PC-3 (cell line): ENCODE measurements at regions not wholly inside any gene's neighbourhood (a gene's known extent, or its start where the extent isn't known, plus 50 kb on each side); places are given as distances from the start of the nearest gene placed in this dataset.

Experiments
- ATAC-seq: fragments of 200-7000 bp; cut with Tn5 transposase; 2 replicates; pipeline ENCODE4 v1.9.1; 2020; ENCODE audit warnings: mild to moderate bottlenecking, moderate library complexity
- BruUV-seq: library from RNA; stranded (reverse); fragments of 400-500 nt; replicated peaks from 2 replicates; lab custom pipeline; 2021; lab: Mats Ljungman, UMichigan
- CTCF ChIA-PET: fragments of 300-600 bp; sonication (Branson Sonifier 250); formaldehyde crosslinking; loops from one replicate; lab custom pipeline; 2022; ENCODE audit warnings: antibody characterized with exemption; lab: Charles Lee
- POLR2A ChIA-PET: fragments of 300-600 bp; sonication (Branson Sonifier 250); formaldehyde crosslinking; loops from one replicate; lab custom pipeline; 2022; ENCODE audit warnings: antibody characterized with exemption; ENCODE audit not compliant: unreplicated experiment; lab: Charles Lee
- DNase-seq: peaks from one replicate; pipeline ENCODE4 v3.0.0-alpha.2; 2015
- H2AFZ ChIP-seq: fragments of 300-600 bp; sonication (generic); 2 replicates; pipeline ENCODE4 v1.6.0; 2016; ENCODE audit warnings: antibody characterized with exemption, low read length
- H3F3A ChIP-seq: fragments of 300-600 bp; sonication (generic); one replicate; pipeline ENCODE4 v1.6.0; 2017; ENCODE audit warnings: antibody characterized with exemption, low read length, control low read depth, mild to moderate bottlenecking; ENCODE audit not compliant: unreplicated experiment
- H3K27ac ChIP-seq: fragments of 300-600 bp; sonication (generic); 2 replicates; pipeline ENCODE4 v1.5.1; 2016; ENCODE audit warnings: mild to moderate bottlenecking, low read length
- H3K27me3 ChIP-seq: fragments of 300-600 bp; sonication (generic); 2 replicates; pipeline ENCODE4 v1.6.1; 2016; ENCODE audit warnings: low read length, mixed read lengths
- H3K36me3 ChIP-seq: fragments of 300-600 bp; sonication (generic); 2 replicates; pipeline ENCODE4 v1.6.1; 2016; ENCODE audit warnings: low read depth, mixed run types, low read length, mixed read lengths
- H3K4me1 ChIP-seq: fragments of 300-600 bp; sonication (generic); 2 replicates; pipeline ENCODE4 v1.5.1; 2016; ENCODE audit warnings: low read length; ENCODE audit not compliant: insufficient read depth
- H3K4me2 ChIP-seq: fragments of 300-600 bp; sonication (generic); 2 replicates; pipeline ENCODE4 v1.6.0; 2016; ENCODE audit warnings: low read length
- H3K4me3 ChIP-seq: fragments of 300-600 bp; sonication (generic); 2 replicates; pipeline ENCODE4 v1.5.1; 2016; ENCODE audit warnings: mild to moderate bottlenecking, low read length, mixed read lengths
- H3K79me2 ChIP-seq: fragments of 300-600 bp; sonication (generic); 2 replicates; pipeline ENCODE4 v1.6.1; 2017; ENCODE audit warnings: low read length, mixed read lengths
- H3K9ac ChIP-seq: fragments of 300-600 bp; sonication (generic); 2 replicates; pipeline ENCODE4 v1.6.0; 2016; ENCODE audit warnings: mild to moderate bottlenecking, low read length
- H3K9me2 ChIP-seq: fragments of 300-600 bp; sonication (generic); replicated peaks from 2 replicates; pipeline ENCODE4 v1.6.1; 2016; ENCODE audit warnings: mixed run types, low read length, mixed read lengths
- H3K9me3 ChIP-seq: fragments of 300-600 bp; sonication (generic); 2 replicates; pipeline ENCODE4 v1.6.1; 2016; ENCODE audit warnings: low read length, mixed read lengths
- H4K20me1 ChIP-seq: fragments of 300-600 bp; sonication (generic); 2 replicates; pipeline ENCODE4 v1.6.1; 2016; ENCODE audit warnings: low read length, mixed read lengths
- EZH2 ChIP-seq: fragments of 300-600 bp; sonication (generic); IDR thresholded peaks from one replicate; pipeline ENCODE4 v1.6.1; 2017; ENCODE audit warnings: antibody characterized with exemption, mild to moderate bottlenecking, low read length; ENCODE audit not compliant: unreplicated experiment
- EZH2phosphoT487 ChIP-seq: fragments of 300-600 bp; sonication (generic); IDR thresholded peaks from 2 replicates; pipeline ENCODE4 v1.6.1; 2018; ENCODE audit warnings: mild to moderate bottlenecking, antibody characterized with exemption, low read length, borderline replicate concordance
- intact Hi-C: fragments of 100-400 bp; cut with micrococcal nuclease; formaldehyde crosslinking; loops from 2 replicates; pipeline ENCODE4 v1.9.0; 2023
- TF ChIP-seq, protein P1 (sequence below): fragments of 300-600 bp; sonication (generic); conservative IDR thresholded peaks from 2 replicates; pipeline ENCODE4 v1.5.1; 2017; ENCODE audit warnings: antibody characterized with exemption, low read depth, mild to moderate bottlenecking, low read length

GRCh38 chr6:114449659-114450058 is 106.8 kb upstream of the HS3ST5 start:
- H3K79me2 ChIP-seq = no peaks in the 10 kb centered on the region
- no peak overlapping the region for H3K9ac ChIP-seq
- BruUV-seq = no TSS peak
- TF ChIP-seq EZH2 (no peak), EZH2phosphoT487 (no peak)
- TF ChIP-seq, protein P1, sequence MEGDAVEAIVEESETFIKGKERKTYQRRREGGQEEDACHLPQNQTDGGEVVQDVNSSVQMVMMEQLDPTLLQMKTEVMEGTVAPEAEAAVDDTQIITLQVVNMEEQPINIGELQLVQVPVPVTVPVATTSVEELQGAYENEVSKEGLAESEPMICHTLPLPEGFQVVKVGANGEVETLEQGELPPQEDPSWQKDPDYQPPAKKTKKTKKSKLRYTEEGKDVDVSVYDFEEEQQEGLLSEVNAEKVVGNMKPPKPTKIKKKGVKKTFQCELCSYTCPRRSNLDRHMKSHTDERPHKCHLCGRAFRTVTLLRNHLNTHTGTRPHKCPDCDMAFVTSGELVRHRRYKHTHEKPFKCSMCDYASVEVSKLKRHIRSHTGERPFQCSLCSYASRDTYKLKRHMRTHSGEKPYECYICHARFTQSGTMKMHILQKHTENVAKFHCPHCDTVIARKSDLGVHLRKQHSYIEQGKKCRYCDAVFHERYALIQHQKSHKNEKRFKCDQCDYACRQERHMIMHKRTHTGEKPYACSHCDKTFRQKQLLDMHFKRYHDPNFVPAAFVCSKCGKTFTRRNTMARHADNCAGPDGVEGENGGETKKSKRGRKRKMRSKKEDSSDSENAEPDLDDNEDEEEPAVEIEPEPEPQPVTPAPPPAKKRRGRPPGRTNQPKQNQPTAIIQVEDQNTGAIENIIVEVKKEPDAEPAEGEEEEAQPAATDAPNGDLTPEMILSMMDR = no peak
- no peaks in the 10 kb centered on the region for H3F3A ChIP-seq
- H4K20me1 ChIP-seq = no peaks in the 10 kb centered on the region
- DNase-seq (no peak), ATAC-seq (no peak)
- H3K36me3 ChIP-seq = no peaks in the 10 kb centered on the region
- H3K4me2 ChIP-seq = no peak overlapping the region
- H3K9me3 ChIP-seq = no peaks in the 10 kb centered on the region
- intact Hi-C loops = no loop called here
- POLR2A ChIA-PET = interaction anchor here (0.6 kb wide), 1 partner anchor 11 kb away, joined by 3 read pairs; no protein-coding TSS in a partner anchor
- H3K9me2 ChIP-seq = no peaks in the 10 kb centered on the region
- H2AFZ ChIP-seq = no peak overlapping the region
- no peaks in the 10 kb centered on the region for H3K4me1 ChIP-seq
- CTCF ChIA-PET = no interaction called here
- H3K4me3 ChIP-seq = no peak overlapping the region
- no peaks in the 10 kb centered on the region for H3K27me3 ChIP-seq
- no peak overlapping the region for H3K27ac ChIP-seq

DNA sequence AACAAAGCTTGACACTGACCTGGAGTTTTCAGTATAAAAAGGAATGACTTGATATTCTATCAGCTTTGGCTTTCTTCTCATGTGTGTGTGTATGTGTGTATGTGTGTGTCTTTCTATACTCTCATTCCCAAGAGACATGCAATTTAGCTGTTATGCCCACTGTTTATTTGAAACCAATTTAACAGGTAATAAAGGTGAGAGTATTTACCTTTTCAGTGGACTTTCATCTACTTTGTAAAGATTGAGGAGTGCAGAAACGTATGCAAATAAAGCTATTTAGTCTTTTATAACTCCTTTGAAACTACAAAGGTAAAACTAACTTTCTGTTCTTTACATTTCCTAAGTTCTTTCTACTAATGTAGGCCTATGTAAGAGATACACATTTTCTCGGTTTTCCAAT is 103.5 kb upstream of the HS3ST5 start:
- ChIA-PET POLR2A (no interaction called here), CTCF (no interaction called here)
- Histone ChIP-seq H3K4me1 (no peaks in the 10 kb centered on the region), H3K79me2 (no peaks in the 10 kb centered on the region), H3K36me3 (no peaks in the 10 kb centered on the region), H3K4me3 (no peak overlapping the region), H3K4me2 (no peak overlapping the region), H4K20me1 (no peaks in the 10 kb centered on the region), H2AFZ (no peak overlapping the region), H3K9me2 (no peaks in the 10 kb centered on the region), H3F3A (no peaks in the 10 kb centered on the region), H3K9ac (no peak overlapping the region), H3K27me3 (no peaks in the 10 kb centered on the region), H3K9me3 (no peaks in the 10 kb centered on the region), H3K27ac (no peak overlapping the region)
- intact Hi-C loops = no loop called here
- no peak for DNase-seq
- ATAC-seq = no peak
- BruUV-seq = no TSS peak
- TF ChIP-seq, protein P1 = no peak
- TF ChIP-seq EZH2 (no peak), EZH2phosphoT487 (no peak)

GRCh38 chr6:114445846-114446245 is 103.0 kb upstream of the HS3ST5 start:
- H3K79me2 ChIP-seq = no peaks in the 10 kb centered on the region
- BruUV-seq = no TSS peak
- H3K36me3 ChIP-seq = no peaks in the 10 kb centered on the region
- no peaks in the 10 kb centered on the region for H3K9me3 ChIP-seq
- H3K9me2 ChIP-seq = no peaks in the 10 kb centered on the region
- ATAC-seq = no peak
- no peaks in the 10 kb centered on the region for H3K4me1 ChIP-seq
- H3K9ac ChIP-seq = no peak overlapping the region
- ChIA-PET CTCF (no interaction called here), POLR2A (no interaction called here)
- TF ChIP-seq EZH2 (no peak), EZH2phosphoT487 (no peak)
- TF ChIP-seq, protein P1 = no peak
- intact Hi-C loops = no loop called here
- H3K27me3 ChIP-seq = no peaks in the 10 kb centered on the region
- DNase-seq = no peak
- no peak overlapping the region for H3K4me3 ChIP-seq
- H3K4me2 ChIP-seq = no peak overlapping the region
- no peak overlapping the region for H2AFZ ChIP-seq
- H4K20me1 ChIP-seq = no peaks in the 10 kb centered on the region
- H3K27ac ChIP-seq = no peak overlapping the region
- no peaks in the 10 kb centered on the region for H3F3A ChIP-seq
